Activated T-helper 17 cell treated with anti-CD3 and anti-CD28 coated beads, Interleukin-2, amount 50 U/mL, for 72 hours (primary cell): ENCODE measurements at regions not wholly inside any gene's neighbourhood (a gene's known extent, or its start where the extent isn't known, plus 50 kb on each side); places are given as distances from the start of the nearest gene placed in this dataset.

ENCODE experiments used
- ATAC-seq: fragments of 150-1000 bp; cut with Tn5 transposase; replicated peaks from 2 replicates; pipeline ENCODE4 v1.10.0; 2021; ENCODE audit warnings: mild to moderate bottlenecking, moderate library complexity
- H3K27ac Mint-ChIP-seq: one replicate; pipeline ENCODE4 v1.8.0; 2022; ENCODE audit warnings: mixed read lengths
- H3K27me3 Mint-ChIP-seq: one replicate; pipeline ENCODE4 v1.8.0; 2022; ENCODE audit warnings: mixed read lengths
- H3K36me3 Mint-ChIP-seq: one replicate; pipeline ENCODE4 v1.8.0; 2022; ENCODE audit warnings: low read depth, mild to moderate bottlenecking, mixed read lengths
- H3K4me1 Mint-ChIP-seq: one replicate; pipeline ENCODE4 v1.8.0; 2022; ENCODE audit warnings: mixed read lengths
- H3K4me3 Mint-ChIP-seq: one replicate; pipeline ENCODE4 v1.8.0; 2022; ENCODE audit warnings: mild to moderate bottlenecking, mixed read lengths
- H3K9me3 Mint-ChIP-seq: one replicate; pipeline ENCODE4 v1.8.0; 2022; ENCODE audit warnings: mixed read lengths

DNA sequence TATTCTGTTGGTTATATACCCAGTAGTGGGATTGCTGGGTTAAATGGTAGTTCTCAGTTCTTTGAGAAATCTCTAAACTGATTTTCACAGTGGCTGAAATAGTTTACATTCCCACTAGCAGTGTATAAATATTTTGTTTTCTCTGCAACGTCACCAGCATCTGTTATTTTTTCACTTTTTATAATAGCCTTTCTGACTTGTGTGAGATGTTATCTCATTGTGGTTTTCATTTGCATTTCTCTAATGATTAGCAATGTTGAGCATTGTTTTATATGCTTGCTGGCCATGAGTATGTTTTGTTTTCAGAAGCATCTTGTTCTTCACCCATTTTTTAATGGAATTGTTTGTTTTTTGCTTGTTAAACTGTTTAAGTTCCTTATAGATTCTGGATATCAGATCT is 612.7 kb upstream of the SGO1 start:
- Mint-ChIP-seq H3K4me3 (no peak overlapping the region), H3K4me1 (no peaks in the 10 kb centered on the region), H3K27me3 (no peaks in the 10 kb centered on the region), H3K36me3 (no peaks in the 10 kb centered on the region), H3K9me3 (peaks cover 16% of the 10 kb centered on the region), H3K27ac (no peak overlapping the region)
- no peak for ATAC-seq

- Mint-ChIP-seq H3K4me1 (no peaks in the 10 kb centered on the region), H3K27ac (no peak overlapping the region), H3K9me3 (peaks cover 42% of the 10 kb centered on the region)
Measured at GRCh38 chr3:20787005-20787404, 601.0 kb upstream of the SGO1 start.

GRCh38 chr3:20776692-20777091 is 590.7 kb upstream of the SGO1 start:
- Mint-ChIP-seq H3K36me3 (no peaks in the 10 kb centered on the region), H3K4me3 (no peak overlapping the region), H3K4me1 (no peaks in the 10 kb centered on the region), H3K27me3 (no peaks in the 10 kb centered on the region), H3K27ac (no peak overlapping the region), H3K9me3 (peaks cover 36% of the 10 kb centered on the region)
- ATAC-seq = no peak

More at GRCh38 chr3:20787005-20787404, 601.0 kb upstream of the SGO1 start:
- Mint-ChIP-seq H3K4me3 (no peak overlapping the region), H3K36me3 (no peaks in the 10 kb centered on the region), H3K27me3 (no peaks in the 10 kb centered on the region)
- no peak for ATAC-seq

GRCh38 chr3:20776286-20776685 is 590.3 kb upstream of the SGO1 start:
- no peaks in the 10 kb centered on the region for H3K36me3 Mint-ChIP-seq
- H3K4me1 Mint-ChIP-seq = no peaks in the 10 kb centered on the region
- H3K27me3 Mint-ChIP-seq = no peaks in the 10 kb centered on the region
- peaks cover 34% of the 10 kb centered on the region for H3K9me3 Mint-ChIP-seq
- H3K4me3 Mint-ChIP-seq = no peak overlapping the region
- H3K27ac Mint-ChIP-seq = no peak overlapping the region
- no peak for ATAC-seq

- Mint-ChIP-seq H3K4me1 (no peaks in the 10 kb centered on the region), H3K27ac (no peak overlapping the region), H3K4me3 (no peak overlapping the region), H3K27me3 (no peaks in the 10 kb centered on the region), H3K9me3 (peaks cover 28% of the 10 kb centered on the region), H3K36me3 (no peaks in the 10 kb centered on the region)
- no peak for ATAC-seq
Measured at GRCh38 chr3:20773320-20773984, 587.4 kb upstream of the SGO1 start.

DNA sequence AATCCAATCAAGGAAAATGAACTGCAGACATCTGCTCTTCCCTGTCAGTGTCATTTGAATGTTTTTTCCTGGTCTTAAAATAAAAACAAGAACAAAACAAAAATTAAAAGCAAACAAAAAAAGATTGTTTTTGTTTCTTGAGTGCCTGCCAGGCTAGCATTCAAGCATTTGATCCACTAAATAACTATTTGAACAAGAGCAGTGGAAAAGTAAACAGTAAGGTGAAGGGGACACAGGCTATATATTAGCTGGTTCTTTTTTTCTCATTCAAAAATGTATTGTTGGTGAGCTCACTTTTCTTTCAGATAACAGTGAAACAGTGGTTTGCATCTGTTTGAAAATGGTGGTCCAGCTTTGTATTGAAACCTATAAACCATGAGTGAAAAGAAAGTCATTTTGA is 586.9 kb upstream of the SGO1 start:
- Mint-ChIP-seq H3K27me3 (no peaks in the 10 kb centered on the region), H3K4me3 (no peak overlapping the region), H3K9me3 (peaks cover 29% of the 10 kb centered on the region), H3K36me3 (no peaks in the 10 kb centered on the region), H3K4me1 (no peaks in the 10 kb centered on the region), H3K27ac (no peak overlapping the region)
- ATAC-seq = no peak

DNA sequence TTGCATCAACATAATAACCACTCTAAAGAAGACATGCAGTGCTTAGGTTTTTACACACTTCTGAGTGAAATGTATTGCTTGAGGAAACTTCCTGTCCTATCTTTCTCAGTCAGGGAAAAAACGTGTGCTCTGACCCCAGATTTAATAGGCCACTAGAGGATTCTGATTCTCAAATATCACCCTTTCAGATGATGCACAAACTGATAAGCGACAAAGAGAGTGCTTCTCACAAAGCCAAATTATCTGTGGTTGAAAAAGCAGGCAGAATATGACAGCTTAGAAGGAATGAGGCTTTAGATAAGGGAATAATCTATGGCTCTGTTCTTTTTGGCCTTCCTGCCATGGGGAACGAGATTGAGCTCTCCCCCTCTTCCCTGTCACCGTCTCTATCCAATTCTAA is 583.4 kb upstream of the SGO1 start:
- H3K9me3 Mint-ChIP-seq = peaks cover 16% of the 10 kb centered on the region
- H3K4me1 Mint-ChIP-seq = no peaks in the 10 kb centered on the region
- no peaks in the 10 kb centered on the region for H3K36me3 Mint-ChIP-seq

DNA sequence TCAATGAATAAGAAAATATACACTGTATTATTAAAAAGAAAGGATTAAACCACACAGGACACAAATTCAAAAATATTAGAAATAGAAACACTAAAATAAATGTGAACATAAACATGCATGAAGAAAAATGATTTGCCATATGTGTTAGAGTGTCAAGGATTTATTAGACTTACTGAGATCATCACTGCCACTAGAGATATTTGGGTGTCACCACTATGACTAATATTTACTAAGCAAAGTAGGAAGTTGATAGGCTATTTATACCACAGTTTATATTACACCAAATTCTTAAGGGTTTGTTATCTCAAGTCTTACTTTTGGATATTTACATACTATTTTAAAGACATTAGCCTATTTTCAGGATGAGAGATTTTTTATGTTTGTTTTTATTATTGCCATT is 575.0 kb upstream of the SGO1 start:
- H3K27ac Mint-ChIP-seq = no peak overlapping the region
- no peak for ATAC-seq
- H3K4me3 Mint-ChIP-seq = no peak overlapping the region
- H3K36me3 Mint-ChIP-seq = no peaks in the 10 kb centered on the region
- H3K4me1 Mint-ChIP-seq = no peaks in the 10 kb centered on the region
- no peaks in the 10 kb centered on the region for H3K27me3 Mint-ChIP-seq
- peaks cover 9% of the 10 kb centered on the region for H3K9me3 Mint-ChIP-seq

More for the DNA sequence above, 583.4 kb upstream of the SGO1 start:
- no peak overlapping the region for H3K4me3 Mint-ChIP-seq
- no peak overlapping the region for H3K27ac Mint-ChIP-seq
- ATAC-seq = no peak
- H3K27me3 Mint-ChIP-seq = no peaks in the 10 kb centered on the region

GRCh38 chr3:20752416-20752815 is 566.4 kb upstream of the SGO1 start:
- Mint-ChIP-seq H3K4me3 (no peak overlapping the region), H3K27me3 (no peaks in the 10 kb centered on the region), H3K9me3 (peaks cover 28% of the 10 kb centered on the region), H3K4me1 (no peaks in the 10 kb centered on the region), H3K36me3 (no peaks in the 10 kb centered on the region), H3K27ac (no peak overlapping the region)
- ATAC-seq = no peak

DNA sequence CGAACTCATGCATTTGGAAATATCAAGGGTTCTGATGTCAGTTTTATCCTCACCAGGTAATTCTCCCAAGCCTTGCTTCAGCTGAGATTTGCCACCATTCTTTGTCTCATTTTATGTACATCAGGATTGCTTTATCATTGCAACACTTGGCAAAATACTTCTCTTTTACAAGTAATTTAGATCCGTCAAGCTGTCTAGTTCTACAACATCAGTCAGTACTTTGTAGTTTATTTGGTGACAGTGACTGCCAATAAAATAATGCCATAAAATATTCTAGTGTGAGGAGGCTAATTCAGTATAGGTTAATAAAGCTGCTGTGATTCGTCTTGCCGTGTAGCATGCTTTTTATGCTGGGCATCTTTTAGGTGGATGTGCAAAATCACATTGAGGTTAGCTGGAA is 565.3 kb upstream of the SGO1 start:
- Mint-ChIP-seq H3K4me1 (no peaks in the 10 kb centered on the region), H3K27ac (no peak overlapping the region), H3K4me3 (no peak overlapping the region), H3K27me3 (no peaks in the 10 kb centered on the region), H3K9me3 (peaks cover 26% of the 10 kb centered on the region), H3K36me3 (no peaks in the 10 kb centered on the region)
- no peak for ATAC-seq

- ATAC-seq = no peak
- Mint-ChIP-seq H3K4me1 (no peaks in the 10 kb centered on the region), H3K27me3 (no peaks in the 10 kb centered on the region), H3K9me3 (peaks cover 8% of the 10 kb centered on the region), H3K36me3 (no peaks in the 10 kb centered on the region), H3K27ac (no peak overlapping the region), H3K4me3 (no peak overlapping the region)
Measured at GRCh38 chr3:20747741-20748140, 561.7 kb upstream of the SGO1 start.

- Mint-ChIP-seq H3K27ac (no peak overlapping the region), H3K9me3 (peaks cover 3% of the 10 kb centered on the region), H3K4me3 (no peak overlapping the region), H3K4me1 (no peaks in the 10 kb centered on the region), H3K36me3 (no peaks in the 10 kb centered on the region), H3K27me3 (no peaks in the 10 kb centered on the region)
- ATAC-seq = no peak
Measured at GRCh38 chr3:20743553-20744321, 557.7 kb upstream of the SGO1 start.

GRCh38 chr3:20742903-20743552 is 557.0 kb upstream of the SGO1 start:
- no peak for ATAC-seq
- H3K27ac Mint-ChIP-seq = no peak overlapping the region
- H3K27me3 Mint-ChIP-seq = no peaks in the 10 kb centered on the region
- peaks cover 3% of the 10 kb centered on the region for H3K9me3 Mint-ChIP-seq
- H3K36me3 Mint-ChIP-seq = no peaks in the 10 kb centered on the region
- H3K4me3 Mint-ChIP-seq = no peak overlapping the region
- no peaks in the 10 kb centered on the region for H3K4me1 Mint-ChIP-seq

GRCh38 chr3:20741381-20741780 is 555.4 kb upstream of the SGO1 start:
- no peaks in the 10 kb centered on the region for H3K4me1 Mint-ChIP-seq
- no peaks in the 10 kb centered on the region for H3K36me3 Mint-ChIP-seq
- H3K9me3 Mint-ChIP-seq = no peaks in the 10 kb centered on the region
- no peak for ATAC-seq
- no peak overlapping the region for H3K4me3 Mint-ChIP-seq
- H3K27ac Mint-ChIP-seq = no peak overlapping the region
- H3K27me3 Mint-ChIP-seq = no peaks in the 10 kb centered on the region

- Mint-ChIP-seq H3K27ac (no peak overlapping the region), H3K4me1 (no peaks in the 10 kb centered on the region), H3K27me3 (no peaks in the 10 kb centered on the region), H3K9me3 (no peaks in the 10 kb centered on the region), H3K36me3 (no peaks in the 10 kb centered on the region), H3K4me3 (no peak overlapping the region)
- no peak for ATAC-seq
Measured at GRCh38 chr3:20739814-20740213, 553.8 kb upstream of the SGO1 start.
